ENCODE measurements at regions not wholly inside any gene's neighbourhood (a gene's known extent, or its start where the extent isn't known, plus 50 kb on each side); places are given as distances from the start of the nearest gene placed in this dataset.

DNA sequence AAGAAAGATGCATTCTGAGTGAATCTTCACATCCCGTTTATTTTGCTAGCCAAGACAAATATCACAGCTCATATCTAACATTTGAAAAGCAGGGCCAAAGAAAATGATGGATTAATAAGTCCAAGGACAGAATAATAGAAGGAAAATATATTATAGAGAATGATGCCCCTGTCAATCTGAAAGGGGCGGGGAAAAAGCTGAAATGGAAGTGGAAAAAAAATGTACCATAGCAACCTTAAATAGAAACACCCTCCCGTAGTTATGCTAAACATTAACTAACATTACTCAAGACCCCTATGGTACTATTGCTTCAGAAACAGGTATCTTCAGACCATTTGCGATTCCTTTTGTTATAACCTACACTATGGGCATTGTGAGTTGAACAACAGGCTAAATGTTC, 67.7 kb upstream of the SMARCA2 start:
- TF ChIP-seq EZH2 (IDR thresholded peaks at IDR 0.05; ENCODE audit: borderline replicate concordance, low read depth, low read length, severe bottlenecking): no peak
- TF ChIP-seq, protein P1, sequence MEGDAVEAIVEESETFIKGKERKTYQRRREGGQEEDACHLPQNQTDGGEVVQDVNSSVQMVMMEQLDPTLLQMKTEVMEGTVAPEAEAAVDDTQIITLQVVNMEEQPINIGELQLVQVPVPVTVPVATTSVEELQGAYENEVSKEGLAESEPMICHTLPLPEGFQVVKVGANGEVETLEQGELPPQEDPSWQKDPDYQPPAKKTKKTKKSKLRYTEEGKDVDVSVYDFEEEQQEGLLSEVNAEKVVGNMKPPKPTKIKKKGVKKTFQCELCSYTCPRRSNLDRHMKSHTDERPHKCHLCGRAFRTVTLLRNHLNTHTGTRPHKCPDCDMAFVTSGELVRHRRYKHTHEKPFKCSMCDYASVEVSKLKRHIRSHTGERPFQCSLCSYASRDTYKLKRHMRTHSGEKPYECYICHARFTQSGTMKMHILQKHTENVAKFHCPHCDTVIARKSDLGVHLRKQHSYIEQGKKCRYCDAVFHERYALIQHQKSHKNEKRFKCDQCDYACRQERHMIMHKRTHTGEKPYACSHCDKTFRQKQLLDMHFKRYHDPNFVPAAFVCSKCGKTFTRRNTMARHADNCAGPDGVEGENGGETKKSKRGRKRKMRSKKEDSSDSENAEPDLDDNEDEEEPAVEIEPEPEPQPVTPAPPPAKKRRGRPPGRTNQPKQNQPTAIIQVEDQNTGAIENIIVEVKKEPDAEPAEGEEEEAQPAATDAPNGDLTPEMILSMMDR (IDR thresholded peaks at IDR 0.05; ENCODE audit: borderline replicate concordance, extremely low read depth, low read length, poor library complexity, severe bottlenecking): no peak

Measured in DND-41 (cell line).